Right lobe of liver (tissue), 4 donors: ENCODE measurements at regions not wholly inside any gene's neighbourhood (a gene's known extent, or its start where the extent isn't known, plus 50 kb on each side); places are given as distances from the start of the nearest gene placed in this dataset.

Experiments
- CTCF ChIP-seq, 4 donors: fragments of 200-600 bp in 3 of 4; fragments of 450-650 bp in 1 of 4; IDR thresholded peaks; one replicate each; pipeline versions ENCODE4 v1.5.1 to v1.8.0; 2016 to 2022; ENCODE audit warnings: antibody characterized with exemption in 4 of 4, mild to moderate bottlenecking in 2 of 4
- POLR2A ChIP-seq: fragments of 450-650 bp; IDR thresholded peaks from one replicate; pipeline ENCODE4 v1.6.1; 2017; ENCODE audit warnings: antibody characterized with exemption, mild to moderate bottlenecking
- donor health status: DM: no; HTN: no; CAD: no.
- donor health status: DM: no; HTN: no; CAD: no.
- donor health status: DM: no; HTN: yes; CAD: no.

GRCh38 chr12:105425254-105426174 is 95.0 kb downstream of the C12orf75 start:
- TF ChIP-seq CTCF (IDR thresholded peaks at IDR 0.05) (no peak), POLR2A (no peak)
